GM12878 (cell line): ENCODE measurements at regions not wholly inside any gene's neighbourhood (a gene's known extent, or its start where the extent isn't known, plus 50 kb on each side); places are given as distances from the start of the nearest gene placed in this dataset.

Source experiments
- ATAC-seq: fragments of 200-7000 bp; cut with Tn5 transposase; 3 replicates; pipeline ENCODE4 v1.9.1; 2020; ENCODE audit warnings: mild to moderate bottlenecking, moderate library complexity
- BruUV-seq: library from RNA; stranded (reverse); fragments of 400-500 nt; replicated peaks from 2 replicates; lab custom pipeline; 2021; lab: Mats Ljungman, UMichigan
- CTCF ChIA-PET: fragments of 300-600 bp; sonication (Branson Sonifier 250); formaldehyde crosslinking; extraction: SDS; loops from one replicate; lab custom pipeline; 2021; ENCODE audit warnings: inconsistent platforms; lab: Yijun Ruan, JAX
- POLR2A ChIA-PET: fragments of 350-600 bp; formaldehyde crosslinking; extraction: SDS; loops from one replicate; lab custom pipeline; 2021; ENCODE audit warnings: inconsistent platforms; lab: Charles Lee
- RAD21 ChIA-PET: fragments of 300-600 bp; sonication (Branson Sonifier 250); formaldehyde crosslinking; loops from one replicate; lab custom pipeline; 2023; ENCODE audit warnings: antibody characterized with exemption; ENCODE audit not compliant: unreplicated experiment; lab: Charles Lee
- SMC1A ChIA-PET: fragments of 300-600 bp; sonication (Branson Sonifier 250); formaldehyde crosslinking; loops from one replicate; lab custom pipeline; 2023; ENCODE audit not compliant: unreplicated experiment, uncharacterized antibody; lab: Charles Lee
- DNase-seq: peaks from one replicate; pipeline ENCODE4 v3.0.0-alpha.2; 2011; ENCODE audit warnings: low read depth, low spot score
- FAIRE-seq: peaks from 3 replicates; lab custom pipeline; 2011; peaks lifted over from hg19 to GRCh38; lab: Jason Lieb, UNC
- H2AFZ ChIP-seq: 2 replicates; pipeline ENCODE4 v1.6.0; 2011; ENCODE audit warnings: low read depth, low read length, control low read depth; ENCODE audit not compliant: control insufficient read depth
- H3K27ac ChIP-seq: 2 replicates; pipeline ENCODE4 v1.5.1; 2011; ENCODE audit warnings: control low read depth; ENCODE audit not compliant: control insufficient read depth, insufficient read depth
- H3K27me3 ChIP-seq, 2 experiments: replicated peaks in 1 of 2; 2 replicates each; pipeline versions ENCODE4 v1.6.0 to v1.6.1; 2011; ENCODE audit warnings: low read length in 1 of 2; ENCODE audit not compliant: control insufficient read depth in 2 of 2, insufficient read depth in 2 of 2
- H3K36me3 ChIP-seq, 2 experiments: 2 replicates each; pipeline ENCODE4 v1.5.1; 2011; ENCODE audit warnings: low read length in 1 of 2; ENCODE audit not compliant: control insufficient read depth in 2 of 2, insufficient read depth in 2 of 2
- H3K4me1 ChIP-seq: 2 replicates; pipeline ENCODE4 v1.6.1; 2011; ENCODE audit warnings: mild to moderate bottlenecking, low read length, moderate library complexity, mixed read lengths; ENCODE audit not compliant: control insufficient read depth, insufficient read depth
- H3K4me2 ChIP-seq: 2 replicates; pipeline ENCODE4 v1.6.0; 2011; ENCODE audit warnings: control low read depth; ENCODE audit not compliant: control insufficient read depth, insufficient read depth
- H3K4me3 ChIP-seq: fragments of 200-600 bp; sonication (generic); 2 replicates; pipeline ENCODE4 v1.5.1; 2016
- H3K79me2 ChIP-seq: 2 replicates; pipeline ENCODE4 v1.6.0; 2011; ENCODE audit warnings: low read length; ENCODE audit not compliant: control insufficient read depth, insufficient read depth
- H3K9ac ChIP-seq: 2 replicates; pipeline ENCODE4 v1.8.0; 2011; ENCODE audit warnings: low read length, control low read depth, mixed read lengths; ENCODE audit not compliant: control insufficient read depth, insufficient read depth
- H3K9me3 ChIP-seq: replicated peaks from 3 replicates; pipeline ENCODE4 v1.5.1; 2011; ENCODE audit warnings: mild to moderate bottlenecking, low read length; ENCODE audit not compliant: control insufficient read depth, insufficient read depth
- H4K20me1 ChIP-seq: 2 replicates; pipeline ENCODE4 v1.6.0; 2011; ENCODE audit not compliant: control insufficient read depth, insufficient read depth
- ASH2L ChIP-seq: fragments of 300-600, 200-600 bp; sonication (generic); IDR thresholded peaks from 2 replicates; pipeline ENCODE4 v1.6.1; 2017; ENCODE audit warnings: low read depth, mild to moderate bottlenecking, borderline replicate concordance
- CREB1 ChIP-seq: IDR thresholded peaks from 2 replicates; pipeline ENCODE4 v1.6.1; 2012; ENCODE audit warnings: low read depth, mild to moderate bottlenecking, inconsistent platforms
- NFIC ChIP-seq: IDR thresholded peaks from 2 replicates; pipeline ENCODE4 v1.6.1; 2012; ENCODE audit warnings: low read depth, mild to moderate bottlenecking, inconsistent platforms, low read length, moderate library complexity
- NKRF ChIP-seq: fragments of 450-650 bp; conservative IDR thresholded peaks from 2 replicates; pipeline ENCODE4 v1.6.1; 2017; ENCODE audit warnings: mild to moderate bottlenecking, moderate library complexity
- RAD51 ChIP-seq: fragments of 450-650 bp; IDR thresholded peaks from 2 replicates; pipeline ENCODE4 v1.6.1; 2016; ENCODE audit warnings: moderate library complexity, mild to moderate bottlenecking, inconsistent platforms
- RBBP5 ChIP-seq: fragments of 200-600 bp; sonication (generic); conservative IDR thresholded peaks from 2 replicates; pipeline ENCODE4 v1.6.1; 2016
- RFX5 ChIP-seq: IDR thresholded peaks from 2 replicates; pipeline ENCODE4 v1.6.1; 2011; ENCODE audit warnings: low read depth, low read length, improper control_type of control experiment
- SRF ChIP-seq, 2 experiments: IDR thresholded peaks; 2 replicates each; pipeline ENCODE4 v1.6.1; 2011; ENCODE audit warnings: low read depth in 2 of 2, low read length in 2 of 2, mild to moderate bottlenecking in 1 of 2, moderate library complexity in 1 of 2
- TCF12 ChIP-seq: IDR thresholded peaks from 2 replicates; pipeline ENCODE4 v1.6.1; 2011; ENCODE audit warnings: low read depth, mild to moderate bottlenecking, low read length
- TCF7 ChIP-seq: IDR thresholded peaks from 2 replicates; pipeline ENCODE4 v1.6.1; 2014; ENCODE audit warnings: antibody characterized with exemption, borderline replicate concordance
- WRNIP1 ChIP-seq: IDR thresholded peaks from 2 replicates; pipeline ENCODE4 v1.6.1; 2011; ENCODE audit warnings: low read depth, low read length, improper control_type of control experiment, borderline replicate concordance
- ZBTB33 ChIP-seq: fragments of 450-650 bp; IDR thresholded peaks from 2 replicates; pipeline ENCODE4 v1.6.1; 2017; ENCODE audit warnings: mild to moderate bottlenecking
- ZBTB40 ChIP-seq: fragments of 450-650 bp; IDR thresholded peaks from 2 replicates; pipeline ENCODE4 v1.6.1; 2016; ENCODE audit warnings: mild to moderate bottlenecking, moderate library complexity, borderline replicate concordance
- ZNF384 ChIP-seq: IDR thresholded peaks from 2 replicates; pipeline ENCODE4 v1.6.1; 2012; ENCODE audit warnings: low read depth, mild to moderate bottlenecking, low read length, improper control_type of control experiment, borderline replicate concordance
- WGBS: methylation state at CpG from one replicate; pipeline ENCODE4 v1.1.6; 2016; ENCODE audit warnings: low lambda C conversion rate; ENCODE audit not compliant: insufficient replicate concordance, insufficient coverage; ENCODE audit errors: missing lambda C conversion rate; 5-methylcytosine and 5-hydroxymethylcytosine counted together
- in situ Hi-C: fragments of 300-500 bp; cut with MboI; formaldehyde crosslinking; loops from 9 replicates; pipeline ENCODE4 v1.14.3; 2018; ENCODE audit warnings: mixed read lengths
- intact Hi-C: fragments of 100-400 bp; cut with micrococcal nuclease; formaldehyde crosslinking; loops from one replicate; pipeline ENCODE4 v1.14.2; 2022; ENCODE audit not compliant: unreplicated experiment

- no peaks in the 10 kb centered on the region for H3K9me3 ChIP-seq
- ChIA-PET RAD21 (no interaction called here), CTCF (no interaction called here), SMC1A (no interaction called here), POLR2A (no interaction called here)
- no peak overlapping the region for H3K4me3 ChIP-seq
- no TSS peak for BruUV-seq
- DNase-seq (no peak), FAIRE-seq (no peak), ATAC-seq (no peak)
- no peak overlapping the region for H3K27ac ChIP-seq
- WGBS, result 23% methylated on average over 10 of the region's 10 CpGs
- no peak overlapping the region for H3K9ac ChIP-seq
- no peaks in the 10 kb centered on the region for H3K4me1 ChIP-seq
- H3K79me2 ChIP-seq, result no peaks in the 10 kb centered on the region
- no peak overlapping the region for H3K4me2 ChIP-seq
- intact Hi-C loops (no loop called here), in situ Hi-C loops (no loop called here)
- no peaks in the 10 kb centered on the region for H3K36me3 ChIP-seq
- H4K20me1 ChIP-seq, result no peaks in the 10 kb centered on the region
- H2AFZ ChIP-seq, result no peak overlapping the region
- no peaks in the 10 kb centered on the region for H3K27me3 ChIP-seq
- TF ChIP-seq CREB1, result no peak
- no peak for TF ChIP-seq RFX5
- no peak for TF ChIP-seq SRF (IDR thresholded peaks at IDR 0.05; ENCODE audit: low read depth in 2 of 2, low read length in 2 of 2)
- no peak for TF ChIP-seq NKRF
- TF ChIP-seq NFIC, result no peak
- TF ChIP-seq ZNF384, result no peak
- no peak for TF ChIP-seq ZBTB40
- no peak for TF ChIP-seq RAD51
- no peak for TF ChIP-seq TCF12
- TF ChIP-seq ZBTB33, result no peak
- TF ChIP-seq WRNIP1, result no peak
- no peak for TF ChIP-seq TCF7
- no peak for TF ChIP-seq RBBP5
- no peak for TF ChIP-seq ASH2L
These were observed 173.6 kb upstream of the CHRM3 start for GRCh38 chr1:239212811-239213220.
